OCI-LY7 (cell line): ENCODE measurements at regions not wholly inside any gene's neighbourhood (a gene's known extent, or its start where the extent isn't known, plus 50 kb on each side); places are given as distances from the start of the nearest gene placed in this dataset.

Experiments used
- BruUV-seq: library from RNA; stranded (reverse); fragments of 400-500 nt; replicated peaks from 2 replicates; lab custom pipeline; 2021; lab: Mats Ljungman, UMichigan
- CTCF ChIA-PET: fragments of 300-600 bp; sonication (Branson Sonifier 250); formaldehyde crosslinking; loops from one replicate; lab custom pipeline; 2022; ENCODE audit warnings: antibody characterized with exemption; ENCODE audit not compliant: unreplicated experiment; lab: Charles Lee
- POLR2A ChIA-PET: fragments of 300-600 bp; sonication (Branson Sonifier 250); formaldehyde crosslinking; loops from one replicate; lab custom pipeline; 2022; ENCODE audit warnings: antibody characterized with exemption; lab: Charles Lee
- DNase-seq: peaks from one replicate; pipeline ENCODE4 v3.0.0-alpha.2; 2015; ENCODE audit warnings: low spot score
- H2AFZ ChIP-seq: fragments of 200-600 bp; sonication (generic), shearing (Covaris generic); 2 replicates; pipeline ENCODE4 v1.6.1; 2014; ENCODE audit warnings: mild to moderate bottlenecking, antibody characterized with exemption, low read length, moderate library complexity
- H3K27ac ChIP-seq: fragments of 200-600 bp; sonication (generic); 2 replicates; pipeline ENCODE4 v1.5.1; 2014; ENCODE audit warnings: mixed run types, low read depth, mild to moderate bottlenecking, moderate library complexity, low read length, inconsistent platforms; ENCODE audit not compliant: poor library complexity, severe bottlenecking
- H3K36me3 ChIP-seq: fragments of 200-600 bp; sonication (generic); 2 replicates; pipeline ENCODE4 v1.6.1; 2014; ENCODE audit warnings: mild to moderate bottlenecking, antibody characterized with exemption, low read length, moderate library complexity, mixed read lengths; ENCODE audit not compliant: insufficient read depth
- H3K4me1 ChIP-seq: fragments of 200-600 bp; sonication (generic); 2 replicates; pipeline ENCODE4 v1.5.1; 2014; ENCODE audit warnings: mild to moderate bottlenecking, low read length; ENCODE audit not compliant: insufficient read depth, poor library complexity, severe bottlenecking
- H3K4me2 ChIP-seq: fragments of 200-600 bp; sonication (generic); 2 replicates; pipeline ENCODE4 v1.6.1; 2014; ENCODE audit warnings: mild to moderate bottlenecking, low read length
- H3K4me3 ChIP-seq: fragments of 200-600 bp; sonication (generic); 2 replicates; pipeline ENCODE4 v1.5.1; 2014; ENCODE audit warnings: mild to moderate bottlenecking, low read depth, low read length; ENCODE audit not compliant: poor library complexity, severe bottlenecking
- H3K79me2 ChIP-seq: fragments of 200-600 bp; sonication (generic); 2 replicates; pipeline ENCODE4 v1.6.1; 2016; ENCODE audit warnings: low read depth, mild to moderate bottlenecking, low read length, moderate library complexity, mixed read lengths; ENCODE audit not compliant: insufficient read depth
- H3K9me2 ChIP-seq: fragments of 200-600 bp; sonication (generic); 2 replicates; pipeline ENCODE4 v1.6.1; 2016; ENCODE audit warnings: mild to moderate bottlenecking, low read length, mixed read lengths; ENCODE audit not compliant: insufficient read depth
- H3K9me3 ChIP-seq: fragments of 200-600 bp; sonication (generic); 2 replicates; pipeline ENCODE4 v1.6.1; 2014; ENCODE audit warnings: mild to moderate bottlenecking, mixed run types, low read length, mixed read lengths
- H4K20me1 ChIP-seq: fragments of 200-600 bp; sonication (generic); 2 replicates; pipeline ENCODE4 v1.6.1; 2014; ENCODE audit warnings: mild to moderate bottlenecking, antibody characterized with exemption, low read length, moderate library complexity, mixed read lengths; ENCODE audit not compliant: insufficient read depth
- CTCF ChIP-seq: fragments of 200-600 bp; sonication (generic); conservative IDR thresholded peaks from 2 replicates; pipeline ENCODE4 v1.5.1; 2014; ENCODE audit warnings: mild to moderate bottlenecking, antibody characterized with exemption, low read length, moderate library complexity, mixed read lengths
- EZH2phosphoT487 ChIP-seq: fragments of 200-600 bp; sonication (generic); IDR thresholded peaks from 2 replicates; pipeline ENCODE4 v1.6.1; 2018; ENCODE audit warnings: low read depth, borderline replicate concordance, mild to moderate bottlenecking, mixed run types, antibody characterized with exemption, low read length, moderate library complexity, mixed read lengths
- intact Hi-C: fragments of 100-400 bp; cut with micrococcal nuclease; formaldehyde crosslinking; loops from one replicate; pipeline ENCODE4 v1.10.0; 2022; ENCODE audit not compliant: unreplicated experiment

GRCh38 chr10:28120795-28121194 is 121.9 kb upstream of the ODAD2 start:
- Histone ChIP-seq H4K20me1 (no peaks in the 10 kb centered on the region; the same call in 1 of the 2 replicates), H3K4me3 (no peak overlapping the region), H3K4me1 (no peaks in the 10 kb centered on the region), H3K79me2 (no peaks in the 10 kb centered on the region), H3K36me3 (peaks cover 15% of the 10 kb centered on the region; the same call in 1 of the 2 replicates), H3K9me2 (no peaks in the 10 kb centered on the region; the same call in 1 of the 2 replicates), H3K27ac (no peak overlapping the region), H3K4me2 (no peak overlapping the region), H2AFZ (no peak overlapping the region), H3K9me3 (no peaks in the 10 kb centered on the region)
- DNase-seq: no peak
- ChIA-PET POLR2A (interaction anchor here (0.7 to 1.2 kb wide), 3 partner anchors 14 to 382 kb away, joined by 3 read pairs; no protein-coding TSS in a partner anchor), CTCF (no interaction called here)
- no peak for TF ChIP-seq CTCF
- BruUV-seq: no TSS peak
- intact Hi-C loops: no loop called here

GRCh38 chr10:28120043-28120749 is 121.3 kb upstream of the ODAD2 start:
- Histone ChIP-seq H3K27ac (no peak overlapping the region), H3K79me2 (no peaks in the 10 kb centered on the region), H3K4me1 (no peaks in the 10 kb centered on the region), H3K9me2 (no peaks in the 10 kb centered on the region), H3K36me3 (peaks cover 15% of the 10 kb centered on the region; the same call in 1 of the 2 replicates), H4K20me1 (no peaks in the 10 kb centered on the region; the same call in 1 of the 2 replicates), H3K9me3 (no peaks in the 10 kb centered on the region), H3K4me2 (no peak overlapping the region), H3K4me3 (no peak overlapping the region), H2AFZ (no peak overlapping the region)
- intact Hi-C loops: no loop called here
- ChIA-PET CTCF (no interaction called here), POLR2A (interaction anchor here (0.8 to 1.2 kb wide), 2 partner anchors 14 to 381 kb away, joined by 3 read pairs; no protein-coding TSS in a partner anchor)
- no peak for DNase-seq
- TF ChIP-seq EZH2phosphoT487: no peak
- TF ChIP-seq CTCF: no peak
- BruUV-seq: no TSS peak

GRCh38 chr10:28118985-28119628 is 120.2 kb upstream of the ODAD2 start:
- POLR2A ChIA-PET: no interaction called here
- CTCF ChIA-PET: no interaction called here
- no peaks in the 10 kb centered on the region for H3K9me3 ChIP-seq
- DNase-seq: no peak
- no TSS peak for BruUV-seq
- H3K4me1 ChIP-seq: no peaks in the 10 kb centered on the region
- no peak overlapping the region for H3K4me2 ChIP-seq
- peaks cover 15% of the 10 kb centered on the region; the same call in 1 of the 2 replicates for H3K36me3 ChIP-seq
- H3K9me2 ChIP-seq: no peaks in the 10 kb centered on the region
- no peaks in the 10 kb centered on the region for H3K79me2 ChIP-seq
- no peak for TF ChIP-seq EZH2phosphoT487
- no peak for TF ChIP-seq CTCF
- no peak overlapping the region for H3K27ac ChIP-seq
- intact Hi-C loops: no loop called here
- no peak overlapping the region for H2AFZ ChIP-seq
- H3K4me3 ChIP-seq: no peak overlapping the region
- H4K20me1 ChIP-seq: no peaks in the 10 kb centered on the region; the same call in 1 of the 2 replicates
